SKM-1 (cell line): ENCODE measurements at regions not wholly inside any gene's neighbourhood (a gene's known extent, or its start where the extent isn't known, plus 50 kb on each side); places are given as distances from the start of the nearest gene placed in this dataset.
"Not testable (repeated sequence)": the region's sequence is repeated elsewhere in the genome, so short reads cannot be mapped to it uniquely, and the experiment has no call there.

ENCODE experiments used
- DNase-seq: peaks from one replicate; lab custom pipeline; 2025; ENCODE audit not compliant: unreplicated experiment; lab: John Stamatoyannopoulos, UW

DNA sequence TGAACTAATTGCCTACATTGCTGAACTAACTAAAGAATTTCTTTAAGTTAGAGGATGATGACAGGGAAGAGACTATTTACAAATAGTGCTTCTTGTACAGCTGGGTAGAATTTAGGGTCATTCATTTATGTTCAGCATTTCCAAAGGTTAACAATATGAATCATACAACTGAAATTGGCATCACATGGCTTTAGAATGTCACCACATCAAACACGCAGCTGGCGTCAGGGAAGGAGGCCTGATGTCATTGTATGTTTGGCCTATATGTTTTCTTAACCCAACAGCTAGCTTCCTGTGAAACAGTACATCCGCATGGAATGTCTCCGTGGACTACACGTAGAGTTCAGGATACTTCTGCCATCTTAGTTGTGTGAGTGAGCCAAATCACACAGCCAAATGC lies 99.0 kb upstream of the TNFSF11 start:
- no peak for DNase-seq

DNA sequence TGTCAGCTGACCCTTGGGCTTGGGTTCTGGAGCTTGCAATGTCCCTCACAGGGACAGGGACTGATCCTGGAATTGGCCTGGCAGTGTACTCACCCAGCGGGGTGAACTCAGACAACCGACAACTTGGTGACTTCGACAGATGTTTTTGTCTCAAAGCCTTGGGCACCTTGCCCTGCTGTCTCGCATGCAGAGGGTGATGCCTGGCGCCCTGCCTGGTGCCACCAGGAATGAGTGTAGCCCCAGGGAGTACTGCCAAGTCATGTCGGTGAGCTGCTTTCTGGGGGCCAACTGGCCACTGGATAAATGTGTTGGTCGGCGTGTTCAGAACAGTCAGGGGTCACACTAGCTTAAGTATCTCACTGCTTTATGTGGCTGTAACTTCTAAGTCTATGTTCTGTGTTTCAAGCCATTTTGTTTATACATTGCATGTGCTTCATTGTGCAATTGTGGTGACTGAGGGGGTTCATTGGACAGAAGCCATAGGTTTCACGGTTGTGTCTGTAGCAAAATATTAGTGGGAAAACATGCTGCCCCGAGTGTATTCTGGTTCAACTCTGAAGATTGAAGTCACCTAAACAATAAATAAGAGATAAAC lies 96.3 kb upstream of the TNFSF11 start:
- no peak for DNase-seq

DNA sequence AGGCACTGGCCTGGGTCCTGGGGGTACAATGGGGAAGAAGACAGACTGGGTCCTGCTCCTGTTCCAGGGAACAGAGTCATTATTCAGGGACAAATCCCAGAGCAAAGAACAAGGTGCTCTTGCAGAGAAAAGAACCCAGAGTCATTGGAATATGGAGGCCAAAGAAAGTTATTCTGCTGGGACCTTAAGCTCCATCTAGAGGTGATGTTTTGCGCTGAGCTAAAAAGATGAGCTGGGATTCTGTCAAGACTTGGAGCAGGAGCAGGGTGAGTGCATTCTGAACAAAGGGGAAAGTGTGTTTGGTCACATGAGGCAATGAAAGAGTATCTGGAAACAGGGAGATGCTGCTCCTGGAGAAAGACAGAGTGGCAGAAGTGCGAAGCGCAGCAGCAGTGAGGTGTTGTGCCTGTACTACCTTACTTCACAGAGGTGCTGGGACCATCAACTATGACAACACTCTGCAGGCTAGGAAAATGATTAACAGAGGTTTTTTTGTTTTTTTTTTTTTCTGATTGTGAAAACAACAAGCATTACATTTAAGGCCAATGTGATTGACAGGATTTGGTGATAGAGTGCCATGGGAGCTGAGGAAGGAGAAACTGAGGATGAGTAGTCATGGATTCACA lies 95.3 kb upstream of the TNFSF11 start:
- no peak for DNase-seq

DNA sequence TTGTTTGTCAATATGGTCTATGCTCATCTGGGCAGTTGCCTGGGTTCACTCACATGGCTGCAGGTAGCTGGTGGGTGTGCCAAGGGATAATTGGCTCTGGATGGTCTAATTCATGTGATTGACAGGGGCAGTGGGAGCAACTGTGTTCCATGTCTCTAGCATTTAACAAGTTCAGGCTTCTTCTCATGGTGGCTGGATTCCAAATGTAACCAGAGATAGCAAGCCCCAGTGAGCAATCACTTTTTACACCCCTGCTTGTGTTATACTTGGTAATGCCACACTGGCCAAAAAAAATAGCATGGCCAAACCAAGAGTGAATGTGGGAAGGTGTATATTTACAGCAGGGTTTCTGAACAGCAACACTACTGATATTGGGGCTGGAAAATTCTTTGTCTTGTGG lies 89.6 kb upstream of the TNFSF11 start:
- DNase-seq = no peak

DNA sequence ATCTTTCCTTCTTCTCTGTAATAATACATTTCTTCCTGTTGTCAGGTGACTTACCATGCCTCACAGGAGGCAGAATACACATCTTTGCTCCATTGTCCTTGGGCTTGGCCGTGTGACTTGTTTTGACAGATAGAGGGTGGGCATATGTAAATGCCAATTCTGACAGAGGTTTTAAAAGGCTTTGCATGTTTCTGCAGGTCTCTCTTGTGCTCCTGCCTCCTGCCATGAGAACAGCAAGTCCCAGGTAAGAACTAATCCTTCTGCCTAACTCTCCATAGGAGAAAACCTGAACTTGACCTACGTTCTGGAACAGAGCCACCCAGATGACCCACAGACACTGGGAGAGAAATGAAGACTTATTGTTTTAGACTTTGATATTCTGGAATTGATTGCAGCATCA lies 88.7 kb upstream of the TNFSF11 start:
- no peak for DNase-seq

DNA sequence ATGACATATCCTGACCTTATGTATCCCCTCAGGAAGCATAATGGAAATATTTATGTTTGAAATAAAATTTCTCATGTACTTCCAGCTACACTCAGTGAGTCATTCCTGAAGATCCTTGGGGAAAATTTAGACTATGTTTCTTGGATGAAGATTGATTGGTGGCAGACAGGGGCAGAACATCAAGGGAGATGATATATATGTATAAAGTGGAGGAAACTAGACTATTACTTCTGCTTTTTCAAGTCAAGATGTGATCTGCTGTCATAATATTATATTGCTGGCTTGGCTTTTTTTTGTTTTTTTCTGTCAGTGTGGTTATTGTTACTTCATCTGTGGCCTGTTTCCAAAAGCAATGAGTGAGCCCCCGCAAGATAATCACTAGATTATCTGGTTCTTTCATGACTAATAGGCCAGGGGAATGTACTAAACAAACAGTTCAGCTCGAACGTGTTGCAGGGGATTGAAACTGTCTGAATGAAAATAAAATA lies 87.2 kb upstream of the TNFSF11 start:
- no peak for DNase-seq

DNA sequence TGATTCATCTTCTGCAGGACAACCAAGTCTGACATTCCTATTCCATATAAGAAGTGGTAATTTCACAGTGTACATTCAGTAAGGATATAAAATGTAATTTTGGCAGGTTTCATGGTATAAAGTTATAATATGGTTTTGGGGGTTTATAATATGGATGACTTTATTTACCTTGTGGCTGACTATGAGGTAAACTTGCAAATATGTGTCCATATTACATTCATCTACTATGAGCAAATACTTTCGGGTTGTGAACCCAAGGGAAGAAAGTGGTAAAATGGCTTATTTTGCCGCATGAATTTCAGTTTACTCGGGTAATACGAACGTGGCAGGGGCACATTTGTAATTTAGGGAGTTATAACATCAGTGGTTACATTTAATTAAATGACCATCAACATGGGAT lies 86.7 kb upstream of the TNFSF11 start:
- no peak for DNase-seq

DNA sequence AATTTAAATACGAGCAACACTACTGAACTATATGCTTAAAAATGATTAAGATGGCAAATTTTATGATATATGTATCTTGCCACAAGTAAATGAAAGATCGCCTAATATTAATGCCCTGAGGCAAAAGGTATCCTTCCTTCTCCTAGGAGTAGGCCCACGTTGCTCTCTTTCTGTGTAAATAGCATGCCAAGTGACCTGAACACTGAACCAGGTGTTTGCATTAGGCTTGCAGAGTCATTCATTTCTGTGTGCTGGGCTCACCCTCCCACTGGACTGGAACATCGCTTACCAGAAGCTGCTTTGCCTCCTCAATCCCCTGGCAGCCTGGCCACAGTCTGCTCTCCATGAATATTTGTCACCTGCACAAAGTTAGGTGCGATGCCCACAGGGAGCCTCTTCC lies 83.3 kb upstream of the TNFSF11 start:
- DNase-seq = no peak

DNA sequence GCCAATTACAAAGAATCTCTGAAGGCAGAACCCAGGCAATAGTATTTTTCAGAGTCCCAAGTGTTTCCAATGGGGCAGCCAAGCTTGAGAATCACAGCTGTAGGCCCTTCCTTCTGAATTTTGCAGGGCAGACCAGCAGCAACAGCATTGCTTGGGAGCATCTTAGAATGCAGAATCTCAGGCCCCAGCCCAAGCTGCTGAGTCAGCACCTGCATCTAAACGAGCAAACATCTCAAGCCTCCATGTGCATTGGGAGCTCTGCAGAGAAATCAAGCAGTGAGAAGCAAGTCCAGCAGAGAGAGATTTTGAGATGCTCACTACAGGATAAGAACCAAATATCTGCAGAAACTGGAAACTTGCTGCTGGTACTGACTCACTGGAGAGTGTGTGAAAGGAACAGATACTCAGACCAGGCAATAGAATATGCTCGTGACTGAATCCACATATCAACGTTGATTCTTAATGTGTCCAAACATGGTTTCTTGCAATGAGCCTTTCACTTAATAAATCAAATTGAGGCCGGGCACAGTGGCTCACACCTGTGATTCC lies 81.5 kb upstream of the TNFSF11 start:
- DNase-seq = no peak

DNA sequence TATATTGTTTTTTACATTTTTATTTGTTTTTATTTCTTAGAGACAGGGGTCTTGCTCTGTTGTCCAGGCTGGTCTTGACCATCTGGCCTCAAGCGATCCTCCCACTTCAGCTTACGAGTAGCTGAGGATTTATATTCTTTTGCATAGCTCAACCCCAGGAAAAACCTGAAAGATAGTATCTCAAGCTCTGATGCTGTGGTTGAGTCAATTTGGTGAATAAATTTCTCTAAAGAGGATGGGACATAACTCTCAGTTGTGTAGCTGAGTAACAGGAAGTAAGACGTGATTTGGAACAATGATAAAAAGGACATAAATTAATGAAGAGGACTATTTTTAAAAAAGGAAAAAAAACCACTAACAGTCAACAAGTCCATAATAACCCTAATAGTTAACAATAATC lies 79.8 kb upstream of the TNFSF11 start:
- DNase-seq = no peak

DNA sequence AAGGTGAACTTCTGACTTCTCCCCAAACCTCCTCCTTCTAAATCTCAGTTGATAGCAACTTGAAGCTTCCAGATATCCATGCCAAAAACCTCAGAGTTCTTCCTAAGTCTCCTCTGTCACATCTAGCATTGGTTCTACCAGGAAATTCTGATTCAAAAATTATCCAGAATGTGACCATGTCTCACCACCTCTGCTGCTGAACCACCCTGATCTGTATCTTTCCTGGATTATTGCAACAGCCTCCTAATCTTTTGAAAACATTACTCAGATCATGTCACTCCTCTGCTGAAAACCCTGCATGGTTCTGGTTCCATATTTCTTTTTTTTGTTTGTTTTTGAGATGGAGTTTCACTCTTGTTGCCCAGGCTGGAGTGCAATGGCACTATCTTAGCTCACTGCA lies 78.7 kb upstream of the TNFSF11 start:
- DNase-seq = no peak

DNA sequence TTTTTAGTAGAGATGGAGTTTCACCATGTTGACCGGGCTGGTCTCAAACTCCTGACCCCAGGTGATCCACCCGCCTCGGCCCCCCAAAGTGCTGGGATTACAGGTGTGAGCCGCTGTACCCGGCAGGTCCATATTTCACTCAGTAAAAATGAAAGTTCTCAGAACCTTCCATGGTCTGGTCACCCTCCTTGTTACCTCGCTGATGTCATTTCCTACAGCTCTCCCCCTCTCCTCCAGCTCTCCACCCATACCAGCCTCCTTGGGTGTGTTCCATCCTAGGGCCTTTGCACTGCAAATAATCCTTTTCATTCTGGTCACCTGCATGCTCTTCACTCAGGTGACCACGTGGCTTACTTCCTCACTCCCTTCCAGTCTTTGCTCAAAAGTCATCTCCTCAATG lies 78.2 kb upstream of the TNFSF11 start:
- no peak for DNase-seq

DNA sequence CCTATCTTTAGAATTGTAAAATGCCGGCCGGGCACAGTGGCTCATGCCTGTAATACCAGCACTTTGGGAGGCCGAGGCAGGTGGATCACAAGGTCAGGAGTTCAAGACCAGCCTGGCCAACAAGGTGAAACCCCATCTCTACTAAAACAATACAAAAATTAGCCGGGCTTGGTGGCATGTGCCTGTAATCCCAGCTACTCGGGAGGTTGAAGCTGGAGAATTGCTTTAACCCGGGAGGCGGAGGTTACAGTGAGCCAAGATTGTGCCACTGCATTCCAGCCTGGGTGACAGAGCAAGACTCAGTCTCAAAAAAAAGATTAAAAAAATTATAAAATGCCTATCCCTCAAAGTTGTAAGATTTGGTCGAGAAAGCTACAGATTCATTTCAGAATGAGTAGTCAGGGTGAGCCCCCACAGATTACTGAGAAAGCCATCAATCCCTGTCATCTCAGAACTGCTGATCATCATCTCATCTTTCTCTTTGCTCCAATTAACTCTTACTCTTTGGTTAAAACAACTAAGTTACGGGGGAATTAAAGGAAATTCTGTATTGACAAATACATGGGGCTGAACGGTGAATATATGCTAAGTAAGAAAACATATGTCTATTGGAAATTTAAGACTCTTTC lies 76.9 kb upstream of the TNFSF11 start:
- DNase-seq = not testable (repeated sequence)

DNA sequence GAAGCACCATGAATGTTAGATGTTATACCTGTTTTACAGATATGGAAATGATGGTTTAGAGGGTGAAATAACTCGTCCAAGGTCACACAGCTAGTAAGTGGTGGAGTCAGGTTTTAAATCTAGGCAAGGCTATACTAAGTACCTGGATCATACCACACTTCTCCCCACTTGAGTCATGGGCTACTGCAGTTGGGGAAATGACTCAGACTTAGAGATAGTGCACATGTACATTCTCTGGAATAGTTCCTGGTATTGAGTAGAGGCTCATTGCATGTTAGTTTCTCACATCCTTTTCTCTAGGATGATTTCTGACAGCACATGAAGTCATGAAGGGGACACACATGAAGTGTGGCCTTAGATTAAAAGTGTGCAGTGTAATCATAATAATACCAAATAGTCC lies 76.2 kb upstream of the TNFSF11 start:
- DNase-seq = no peak

DNA sequence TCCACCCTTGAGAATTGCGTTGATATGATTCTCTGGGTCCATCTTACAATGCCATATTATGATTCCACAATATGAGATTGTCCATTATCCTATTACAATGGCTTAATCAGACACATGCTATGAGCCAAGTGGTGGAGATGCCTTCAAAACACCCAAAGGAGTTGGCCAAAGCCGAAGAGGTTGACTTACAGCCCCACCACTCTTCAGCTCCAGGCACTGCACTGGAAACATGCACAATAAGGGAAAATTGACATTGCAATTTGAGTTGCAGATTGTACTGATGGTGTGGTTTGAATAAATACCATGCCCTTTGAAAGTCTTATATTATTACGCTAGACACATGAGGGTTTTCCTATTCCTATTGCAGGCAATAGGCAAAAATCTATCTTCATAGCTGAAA lies 75.4 kb upstream of the TNFSF11 start:
- no peak for DNase-seq
